ENCODE measurements at regions not wholly inside any gene's neighbourhood (a gene's known extent, or its start where the extent isn't known, plus 50 kb on each side); places are given as distances from the start of the nearest gene placed in this dataset.

GRCh38 chr4:57658673-57659072 lies 548.5 kb upstream of the IGFBP7 start:
- no peak for DNase-seq

DNA sequence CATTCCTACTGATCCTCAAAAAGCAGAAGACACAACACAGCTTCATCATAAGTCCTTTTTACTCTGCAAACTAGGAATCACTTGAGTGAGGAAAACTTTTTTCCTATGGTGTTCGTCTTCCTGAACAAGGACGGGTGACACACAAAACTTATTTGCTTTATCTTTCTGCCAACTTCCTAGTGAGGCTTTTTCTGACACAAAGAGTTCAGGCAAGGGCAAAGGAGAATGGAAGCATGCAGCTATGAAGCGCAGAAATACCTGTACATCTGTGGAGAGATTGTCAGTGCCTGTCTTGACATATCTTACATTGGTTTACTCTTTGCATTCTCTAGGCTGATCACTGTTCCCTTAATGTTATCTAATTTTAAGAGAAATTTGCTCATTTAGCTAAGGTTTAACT lies 548.0 kb upstream of the IGFBP7 start:
- DNase-seq: no peak

DNA sequence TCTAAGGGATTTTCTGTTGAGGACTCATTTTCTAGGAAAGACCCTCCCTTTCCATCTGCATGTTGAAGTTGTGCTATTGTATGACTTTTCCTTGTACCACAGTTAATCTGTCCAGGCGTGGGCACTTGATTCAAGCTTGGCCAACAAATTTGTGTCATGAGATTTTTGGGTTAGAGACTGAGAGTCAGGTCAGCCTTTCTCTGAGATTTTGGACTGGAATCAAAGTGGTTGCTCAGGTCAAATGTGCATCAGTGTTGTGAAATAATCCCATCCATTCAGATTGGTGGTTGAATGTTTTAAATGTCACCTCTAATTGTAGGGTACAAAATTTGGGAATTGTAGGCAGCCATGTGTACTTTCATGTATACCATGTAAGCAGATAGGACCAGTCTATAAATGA lies 545.2 kb upstream of the IGFBP7 start:
- DNase-seq: no peak

DNA sequence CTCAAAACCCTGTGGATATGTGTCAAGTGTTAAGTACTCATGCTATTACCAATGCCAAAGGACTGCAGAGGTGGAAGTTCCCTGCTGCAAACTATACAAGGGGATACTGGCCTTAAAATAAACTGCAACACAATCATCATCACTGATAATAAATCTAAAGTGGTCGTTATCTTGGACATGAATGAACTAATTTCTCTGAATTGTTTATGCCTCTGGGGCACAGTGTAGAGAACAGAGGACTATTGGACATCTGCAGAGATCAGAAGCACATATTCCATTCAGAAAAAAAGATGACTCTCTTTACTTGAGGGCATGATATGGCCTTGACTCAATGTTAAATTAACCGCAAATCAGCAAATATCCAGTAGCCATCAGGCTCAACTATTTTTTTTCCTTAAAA lies 542.6 kb upstream of the IGFBP7 start:
- DNase-seq: no peak

- no peak for DNase-seq
Observed at GRCh38 chr4:57640391-57641100, 530.4 kb upstream of the IGFBP7 start.

DNA sequence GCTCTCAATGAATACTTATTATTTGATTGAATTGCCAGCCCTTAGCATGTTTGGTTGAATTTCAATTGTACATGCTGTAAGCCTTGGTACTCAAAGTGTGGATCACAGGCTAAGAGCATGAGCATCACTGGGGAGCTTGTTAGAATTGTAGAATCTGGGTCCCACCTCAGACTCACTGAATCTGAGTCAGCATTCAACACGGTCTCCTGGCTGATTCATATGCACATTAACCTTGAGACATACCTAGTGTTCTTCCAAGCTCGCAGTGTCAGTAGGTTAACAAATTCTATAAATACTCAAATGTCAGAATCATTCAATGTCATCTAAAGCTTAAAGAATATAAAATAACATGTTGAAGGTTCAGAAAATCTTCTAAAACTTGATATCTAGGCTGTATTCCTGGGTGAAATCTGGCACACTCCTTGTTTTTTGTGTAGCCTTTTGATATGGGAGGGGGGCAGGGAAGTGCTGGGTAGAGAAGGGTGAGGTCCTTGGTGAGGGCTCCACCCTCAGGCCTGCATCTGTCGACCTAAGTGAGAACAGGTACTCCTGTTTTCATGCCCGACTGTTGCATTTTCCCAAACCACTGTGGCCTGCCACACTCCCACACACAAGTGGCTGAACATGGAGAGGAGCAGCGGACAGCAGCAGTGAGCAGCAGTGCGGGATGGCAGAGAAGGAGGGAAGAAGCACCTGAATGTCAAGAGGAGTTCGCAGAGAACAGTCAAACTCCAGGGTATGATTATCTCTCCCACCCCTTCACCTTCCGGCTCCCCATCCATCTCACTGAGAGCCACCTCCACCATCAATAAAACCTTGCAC lies 529.6 kb upstream of the IGFBP7 start:
- DNase-seq: peak; percentile 11

DNA sequence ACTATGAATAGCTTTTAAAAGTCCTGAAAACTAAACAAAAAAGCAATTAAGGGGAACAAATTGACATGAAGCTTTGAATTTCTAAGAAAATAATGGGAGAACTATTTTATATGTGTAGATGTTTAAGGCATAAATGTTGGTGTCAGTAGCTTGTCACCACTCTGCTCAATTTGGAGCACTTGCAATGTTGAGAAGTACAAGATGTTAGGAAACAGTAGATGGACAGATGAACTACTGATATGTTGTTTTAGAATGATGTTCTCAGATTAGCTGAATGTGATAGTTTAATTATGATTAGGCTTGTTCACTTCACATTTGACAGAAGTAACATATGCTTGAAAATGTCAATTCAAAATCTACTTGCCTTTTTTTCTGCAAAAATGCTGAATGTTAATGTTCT lies 525.7 kb upstream of the IGFBP7 start:
- no peak for DNase-seq

- DNase-seq: no peak
Observed at GRCh38 chr4:57633212-57633859, 523.2 kb upstream of the IGFBP7 start.

GRCh38 chr4:57632564-57632963 lies 522.4 kb upstream of the IGFBP7 start:
- DNase-seq: no peak

DNA sequence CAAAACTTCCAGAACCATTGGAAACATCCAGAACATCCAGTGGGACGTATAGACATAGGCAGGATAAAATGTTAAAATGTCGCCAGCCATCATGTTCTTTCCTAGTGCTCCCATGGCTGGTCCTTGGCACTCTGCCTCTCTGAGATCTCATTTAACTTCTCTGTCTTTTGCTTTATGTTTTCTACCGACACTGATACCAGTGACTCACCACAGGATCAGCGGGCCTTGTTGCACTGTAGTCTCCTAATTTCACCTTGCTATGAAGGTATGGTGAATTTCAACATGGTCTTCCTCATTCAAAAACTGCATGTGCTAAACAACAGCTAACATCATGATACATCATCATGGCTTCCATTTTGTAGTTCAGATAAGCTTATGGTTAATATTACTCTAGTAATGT lies 521.0 kb upstream of the IGFBP7 start:
- DNase-seq: no peak

DNA sequence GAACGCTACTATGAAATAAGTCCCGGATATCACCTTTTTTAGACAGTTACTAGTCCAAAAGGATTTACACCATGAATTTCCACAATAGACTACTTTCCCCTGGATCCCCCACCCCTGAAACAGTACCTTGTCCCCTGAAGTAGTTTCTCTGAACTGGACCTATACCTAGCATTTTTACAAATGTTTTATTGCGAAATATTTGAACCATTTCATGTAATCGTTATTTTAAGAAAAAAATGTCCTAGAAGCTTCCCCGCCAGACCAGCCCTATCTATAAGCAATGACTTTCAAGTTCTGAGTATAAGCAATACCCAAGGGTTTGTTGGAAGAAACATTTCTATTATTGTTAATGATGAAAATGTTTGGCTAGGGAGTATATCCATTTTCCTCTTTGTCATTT lies 517.8 kb upstream of the IGFBP7 start:
- no peak for DNase-seq

- no peak for DNase-seq
Observed at GRCh38 chr4:57614257-57614932, 504.2 kb upstream of the IGFBP7 start.

GRCh38 chr4:57612279-57612678 lies 502.1 kb upstream of the IGFBP7 start:
- DNase-seq: no peak

- DNase-seq: peak; percentile 59
Observed at GRCh38 chr4:57607566-57608180, 497.5 kb upstream of the IGFBP7 start.

GRCh38 chr4:57605376-57605775 lies 495.2 kb upstream of the IGFBP7 start:
- DNase-seq: peak; percentile 34

- DNase-seq: no peak
Observed at GRCh38 chr4:57602141-57602540, 492.0 kb upstream of the IGFBP7 start.

DNA sequence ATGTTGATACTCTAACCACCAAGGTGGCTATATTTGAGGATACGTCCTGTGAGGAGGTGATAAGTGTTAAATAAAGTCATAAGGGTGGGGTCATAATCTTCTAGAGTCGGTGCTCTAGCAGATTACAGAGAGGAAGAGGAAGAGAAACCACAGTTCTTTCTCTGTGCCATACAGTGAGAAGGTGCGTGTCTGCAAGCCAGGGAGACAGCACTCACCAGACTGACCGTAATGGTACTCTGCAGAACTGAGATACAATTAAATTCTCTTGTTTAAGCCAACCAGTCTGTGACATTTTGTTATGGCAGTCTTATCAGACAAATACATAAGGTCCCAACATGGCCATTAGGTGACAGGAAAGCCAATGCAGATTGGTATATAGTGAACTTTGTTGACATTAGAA lies 480.9 kb upstream of the IGFBP7 start:
- DNase-seq: no peak

DNA sequence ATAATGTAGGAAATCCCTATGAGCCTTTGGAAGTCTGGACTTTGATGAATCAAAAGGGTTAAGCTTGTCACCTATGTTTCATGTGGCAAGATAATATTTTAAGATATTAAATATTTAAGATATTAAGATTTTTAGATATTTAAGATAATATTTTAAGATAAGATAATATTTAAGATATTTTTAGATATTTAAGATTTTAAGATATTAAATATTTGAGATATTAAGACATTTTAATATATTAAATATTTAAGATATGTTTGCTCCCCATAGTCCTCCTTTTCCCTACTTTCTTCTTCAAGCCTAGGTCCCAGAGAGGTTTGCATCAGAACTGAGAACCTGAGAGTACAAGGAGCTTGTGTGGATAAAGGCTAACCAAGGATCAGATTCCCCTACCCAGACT lies 478.4 kb upstream of the IGFBP7 start:
- DNase-seq: no peak

DNA sequence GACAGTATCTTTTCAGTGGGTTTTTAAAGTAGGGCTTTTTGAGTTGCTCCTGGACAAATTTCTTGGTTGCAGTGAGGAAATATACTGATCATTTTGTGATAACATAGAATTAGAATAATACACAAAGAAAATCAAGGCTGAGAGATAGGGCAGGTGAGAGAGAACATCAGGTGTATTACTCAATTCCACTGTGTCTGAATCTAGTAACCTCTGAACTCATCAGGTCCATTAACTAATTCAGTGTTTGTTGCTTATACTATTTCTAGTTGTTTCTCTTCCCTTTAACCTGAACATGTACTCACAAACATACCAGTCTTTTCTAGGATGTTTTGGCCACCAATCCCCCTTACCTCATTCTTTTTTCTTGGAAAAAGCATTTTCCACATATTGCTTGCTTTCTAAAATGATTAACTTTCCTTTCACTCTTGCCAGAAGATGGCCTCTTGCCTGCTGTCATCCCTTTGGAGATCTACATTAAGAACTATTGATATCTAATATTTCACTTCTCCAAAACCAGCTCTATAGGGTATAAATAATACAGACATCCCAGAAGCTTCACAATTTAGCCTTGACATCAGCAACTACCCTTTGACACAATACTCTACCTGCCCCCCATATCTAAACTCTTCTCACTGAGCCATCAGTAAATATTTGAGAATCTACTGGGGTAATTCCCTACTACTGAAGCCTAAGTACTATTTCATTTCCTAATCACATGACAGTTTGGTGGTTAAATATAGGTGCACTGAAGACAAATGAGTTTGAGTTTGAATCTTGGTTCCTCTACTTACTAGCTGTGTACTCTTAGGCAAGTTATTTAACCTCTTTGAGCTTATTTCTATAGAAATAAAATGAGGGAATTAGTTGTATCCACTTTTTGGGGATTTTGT lies 470.8 kb upstream of the IGFBP7 start:
- DNase-seq: no peak

DNA sequence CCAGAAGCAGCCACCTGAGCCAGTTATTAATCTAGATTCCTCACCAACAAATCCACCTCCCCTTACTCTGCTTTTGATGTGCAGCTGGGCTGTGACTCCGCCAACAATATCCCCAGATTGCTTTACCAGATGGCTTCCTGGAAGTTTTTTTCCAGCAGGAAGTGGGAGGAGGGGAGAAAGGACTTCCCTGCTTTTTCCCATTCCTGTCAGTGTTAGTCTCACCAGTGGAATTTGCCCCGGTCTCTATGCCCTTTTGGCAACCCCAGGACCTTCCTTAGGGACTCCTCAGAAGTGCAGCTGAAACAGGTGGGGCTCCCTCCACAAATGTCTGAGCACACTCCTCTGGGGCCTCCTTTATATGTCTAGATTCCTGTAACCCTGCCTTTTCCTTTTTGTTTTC lies 465.2 kb upstream of the IGFBP7 start:
- DNase-seq: no peak

DNA sequence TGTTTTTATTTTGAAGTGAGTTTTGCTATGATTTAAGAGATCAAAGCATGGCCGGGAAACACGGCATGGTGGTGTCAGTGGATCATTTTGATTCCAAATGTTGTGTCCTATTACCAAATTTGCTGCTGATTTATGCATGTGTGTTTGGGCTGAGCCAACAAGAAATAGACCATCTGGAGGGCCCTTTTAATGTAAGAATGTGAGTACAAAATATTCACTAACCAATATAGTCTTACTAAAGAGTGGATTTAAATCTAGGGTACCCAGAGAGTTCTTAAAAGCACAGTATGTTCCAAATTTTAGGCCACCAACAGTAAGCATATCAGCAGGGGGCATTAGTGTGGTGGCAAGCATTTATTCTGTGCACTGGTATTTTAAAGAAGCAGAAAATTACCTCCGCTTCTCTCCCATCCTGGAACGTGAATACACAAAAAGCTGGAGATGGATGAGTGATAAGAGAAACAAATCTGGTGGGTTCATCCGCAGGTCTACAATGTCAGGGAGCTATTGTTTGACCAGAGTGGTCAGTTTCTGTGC lies 444.4 kb upstream of the IGFBP7 start:
- peak; percentile 13 for DNase-seq

DNA sequence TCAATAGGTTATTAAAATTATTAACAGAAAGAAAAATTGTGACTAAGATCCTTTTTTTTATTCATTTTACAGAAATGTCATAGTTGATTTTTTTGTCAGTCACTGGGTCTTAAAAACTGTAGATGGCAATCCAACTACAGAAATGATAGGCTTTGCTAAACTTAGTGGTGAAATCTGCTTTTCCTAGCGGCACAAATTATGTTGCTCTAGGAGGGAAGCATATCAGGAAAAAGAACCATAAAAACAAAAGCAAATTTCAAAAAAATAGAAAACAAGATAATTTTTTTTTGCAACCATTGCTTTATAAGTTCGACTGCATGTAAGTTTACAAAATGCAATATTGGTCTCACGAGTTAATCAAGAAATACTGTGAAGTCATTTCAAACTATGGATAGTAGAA lies 443.5 kb upstream of the IGFBP7 start:
- peak; percentile 29 for DNase-seq

All from eye (tissue), 1 donor.